ENCODE measurements at regions not wholly inside any gene's neighbourhood (a gene's known extent, or its start where the extent isn't known, plus 50 kb on each side); places are given as distances from the start of the nearest gene placed in this dataset.
A peak's percentile ranks its signal among the peaks of the same experiment; 100 is the strongest.

DNA sequence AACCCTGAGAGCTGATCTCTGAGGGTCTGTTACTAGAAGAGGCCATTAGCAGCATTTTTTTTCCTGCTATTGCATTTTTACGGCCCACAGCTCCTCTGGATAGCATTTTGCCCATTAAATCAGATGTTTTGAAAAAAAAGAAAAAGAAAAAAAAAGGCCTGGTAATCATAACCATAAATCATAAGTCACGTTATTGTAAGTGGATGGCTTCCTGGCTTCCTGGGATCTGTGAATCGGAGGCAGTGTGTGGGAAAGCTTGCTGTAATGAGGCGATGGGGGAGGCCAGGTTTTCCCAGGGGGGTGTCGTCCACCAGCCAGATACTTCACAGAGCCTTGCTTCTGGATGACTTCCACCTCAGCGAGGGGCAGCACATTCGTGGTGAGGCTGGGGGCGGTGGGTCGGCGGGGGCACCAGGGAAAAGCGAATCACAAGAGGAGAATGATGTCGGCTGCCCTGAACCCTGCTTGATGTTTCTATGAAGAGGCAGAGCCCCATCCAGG is 106.5 kb upstream of the SYT13 start:
- TF ChIP-seq EZH2phosphoT487 (IDR thresholded peaks at IDR 0.05; ENCODE audit: low read length) (no peak), EZH2 (optimal IDR thresholded peaks at IDR 0.05; ENCODE audit: low read depth, low read length) (no peak)
- TF ChIP-seq, protein P1, sequence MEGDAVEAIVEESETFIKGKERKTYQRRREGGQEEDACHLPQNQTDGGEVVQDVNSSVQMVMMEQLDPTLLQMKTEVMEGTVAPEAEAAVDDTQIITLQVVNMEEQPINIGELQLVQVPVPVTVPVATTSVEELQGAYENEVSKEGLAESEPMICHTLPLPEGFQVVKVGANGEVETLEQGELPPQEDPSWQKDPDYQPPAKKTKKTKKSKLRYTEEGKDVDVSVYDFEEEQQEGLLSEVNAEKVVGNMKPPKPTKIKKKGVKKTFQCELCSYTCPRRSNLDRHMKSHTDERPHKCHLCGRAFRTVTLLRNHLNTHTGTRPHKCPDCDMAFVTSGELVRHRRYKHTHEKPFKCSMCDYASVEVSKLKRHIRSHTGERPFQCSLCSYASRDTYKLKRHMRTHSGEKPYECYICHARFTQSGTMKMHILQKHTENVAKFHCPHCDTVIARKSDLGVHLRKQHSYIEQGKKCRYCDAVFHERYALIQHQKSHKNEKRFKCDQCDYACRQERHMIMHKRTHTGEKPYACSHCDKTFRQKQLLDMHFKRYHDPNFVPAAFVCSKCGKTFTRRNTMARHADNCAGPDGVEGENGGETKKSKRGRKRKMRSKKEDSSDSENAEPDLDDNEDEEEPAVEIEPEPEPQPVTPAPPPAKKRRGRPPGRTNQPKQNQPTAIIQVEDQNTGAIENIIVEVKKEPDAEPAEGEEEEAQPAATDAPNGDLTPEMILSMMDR (IDR thresholded peaks at IDR 0.05; ENCODE audit: low read length), result no peak
- no peaks in the 10 kb centered on the region for H3F3A ChIP-seq (ENCODE audit: insufficient read depth, low read length)
- H3K27me3 ChIP-seq (replicated peaks; ENCODE audit: insufficient read depth, low read length), result peaks cover 38% of the 10 kb centered on the region
- no peaks in the 10 kb centered on the region for H3K36me3 ChIP-seq (replicated peaks; ENCODE audit: insufficient read depth, low read length)
- H3K4me1 ChIP-seq (ENCODE audit: low read length), result no peaks in the 10 kb centered on the region
- H3K4me3 ChIP-seq (ENCODE audit: low read length), result no peak overlapping the region
- no peak for DNase-seq
- no peak overlapping the region for H3K4me2 ChIP-seq (ENCODE audit: low read depth, low read length)
- H2AFZ ChIP-seq (ENCODE audit: low read length), result no peak overlapping the region
- no peak overlapping the region for H3K9ac ChIP-seq (ENCODE audit: low read length)
- no peaks in the 10 kb centered on the region for H4K20me1 ChIP-seq (ENCODE audit: insufficient read depth, low read length)
- H3K9me3 ChIP-seq (replicated peaks; ENCODE audit: insufficient read depth, low read length), result no peaks in the 10 kb centered on the region
- no peak overlapping the region for H3K27ac ChIP-seq (ENCODE audit: low read length)
- H3K79me2 ChIP-seq (ENCODE audit: low read length), result no peaks in the 10 kb centered on the region
- H3K9me2 ChIP-seq (replicated peaks; ENCODE audit: insufficient read depth, low read length), result no peaks in the 10 kb centered on the region

DNA sequence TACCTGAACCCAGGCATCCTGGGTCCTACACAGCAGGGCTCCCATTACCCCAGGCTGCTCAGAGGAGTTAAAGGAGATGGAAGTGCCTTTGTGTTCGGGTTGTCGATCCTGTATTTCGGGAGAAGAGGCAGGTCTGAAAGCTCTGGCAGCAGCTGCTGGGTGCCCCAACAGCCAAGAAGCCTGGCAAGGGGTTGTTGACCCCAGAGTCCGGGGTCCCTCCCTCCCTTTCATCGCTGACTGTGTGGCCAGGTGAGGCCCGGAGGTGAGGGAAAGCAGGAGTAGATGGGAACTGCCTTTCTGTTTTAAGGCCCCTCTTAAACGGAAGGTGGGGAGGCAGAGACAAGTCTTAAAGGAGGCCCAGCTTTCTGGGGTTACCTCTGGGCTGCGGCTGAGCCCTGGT is 106.0 kb upstream of the SYT13 start:
- DNase-seq, result no peak
- no peaks in the 10 kb centered on the region for H3K36me3 ChIP-seq (replicated peaks; ENCODE audit: insufficient read depth, low read length)
- no peaks in the 10 kb centered on the region for H3F3A ChIP-seq (ENCODE audit: insufficient read depth, low read length)
- no peak overlapping the region for H2AFZ ChIP-seq (ENCODE audit: low read length)
- H3K4me1 ChIP-seq (ENCODE audit: low read length), result no peaks in the 10 kb centered on the region
- no peaks in the 10 kb centered on the region for H3K9me3 ChIP-seq (replicated peaks; ENCODE audit: insufficient read depth, low read length)
- H3K4me3 ChIP-seq (ENCODE audit: low read length), result no peak overlapping the region
- H3K79me2 ChIP-seq (ENCODE audit: low read length), result no peaks in the 10 kb centered on the region
- no peaks in the 10 kb centered on the region for H3K9me2 ChIP-seq (replicated peaks; ENCODE audit: insufficient read depth, low read length)
- H4K20me1 ChIP-seq (ENCODE audit: insufficient read depth, low read length), result no peaks in the 10 kb centered on the region
- H3K4me2 ChIP-seq (ENCODE audit: low read depth, low read length), result no peak overlapping the region
- H3K9ac ChIP-seq (ENCODE audit: low read length), result no peak overlapping the region
- H3K27me3 ChIP-seq (replicated peaks; ENCODE audit: insufficient read depth, low read length), result peaks cover 40% of the 10 kb centered on the region
- TF ChIP-seq EZH2 (optimal IDR thresholded peaks at IDR 0.05; ENCODE audit: low read depth, low read length) (no peak), EZH2phosphoT487 (IDR thresholded peaks at IDR 0.05; ENCODE audit: low read length) (no peak)
- TF ChIP-seq, protein P1 (IDR thresholded peaks at IDR 0.05; ENCODE audit: low read length), result no peak
- no peak overlapping the region for H3K27ac ChIP-seq (ENCODE audit: low read length)

DNA sequence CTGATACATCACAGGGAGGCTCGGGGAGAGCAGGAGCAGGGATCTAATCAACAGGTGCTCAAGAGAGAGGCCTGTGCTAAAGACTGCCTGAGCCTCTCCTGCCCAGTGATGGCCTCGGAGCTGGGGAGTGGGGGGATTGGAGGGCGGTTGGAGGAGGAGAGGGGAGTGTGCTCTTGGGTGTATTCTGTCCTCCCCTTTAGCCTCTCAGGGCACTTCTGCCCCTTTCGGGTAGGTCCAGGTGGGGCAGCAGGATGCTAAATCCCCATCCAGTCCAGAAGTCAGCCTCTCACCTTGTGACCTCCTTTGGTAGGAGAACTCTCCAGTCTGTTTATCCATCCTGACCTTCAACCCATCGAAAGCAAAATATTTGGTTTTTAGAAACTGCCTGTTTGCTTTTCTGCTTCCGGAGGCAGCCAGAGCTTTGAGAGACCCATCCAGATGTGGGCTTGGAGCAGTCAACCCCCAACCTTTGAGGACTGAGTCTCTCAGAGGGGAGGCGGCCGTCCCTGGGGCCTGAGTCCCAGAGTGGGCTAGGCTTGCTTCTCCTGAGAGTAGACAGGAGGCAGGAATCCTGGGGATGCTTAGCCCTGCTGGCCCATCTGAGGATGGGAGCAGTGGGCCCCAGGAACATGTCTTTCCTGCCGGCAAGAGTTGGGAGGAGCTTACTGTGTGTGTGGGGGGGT is 105.2 kb upstream of the SYT13 start:
- H3K79me2 ChIP-seq (ENCODE audit: low read length), result no peaks in the 10 kb centered on the region
- H4K20me1 ChIP-seq (ENCODE audit: insufficient read depth, low read length), result no peaks in the 10 kb centered on the region
- no peaks in the 10 kb centered on the region for H3K9me3 ChIP-seq (replicated peaks; ENCODE audit: insufficient read depth, low read length)
- no peak overlapping the region for H3K4me2 ChIP-seq (ENCODE audit: low read depth, low read length)
- H3K36me3 ChIP-seq (replicated peaks; ENCODE audit: insufficient read depth, low read length), result no peaks in the 10 kb centered on the region
- H3K9me2 ChIP-seq (replicated peaks; ENCODE audit: insufficient read depth, low read length), result no peaks in the 10 kb centered on the region
- peaks cover 36% of the 10 kb centered on the region for H3K27me3 ChIP-seq (replicated peaks; ENCODE audit: insufficient read depth, low read length)
- no peaks in the 10 kb centered on the region for H3K4me1 ChIP-seq (ENCODE audit: low read length)
- H3F3A ChIP-seq (ENCODE audit: insufficient read depth, low read length), result no peaks in the 10 kb centered on the region
- TF ChIP-seq EZH2 (optimal IDR thresholded peaks at IDR 0.05; ENCODE audit: low read depth, low read length), result no peak
- TF ChIP-seq, protein P1 (IDR thresholded peaks at IDR 0.05; ENCODE audit: low read length), result no peak
- no peak for TF ChIP-seq EZH2phosphoT487 (IDR thresholded peaks at IDR 0.05; ENCODE audit: low read length)
- H2AFZ ChIP-seq (ENCODE audit: low read length), result no peak overlapping the region
- H3K27ac ChIP-seq (ENCODE audit: low read length), result no peak overlapping the region
- no peak overlapping the region for H3K9ac ChIP-seq (ENCODE audit: low read length)
- peak; percentile 18 for DNase-seq
- no peak overlapping the region for H3K4me3 ChIP-seq (ENCODE audit: low read length)

Measured in MM.1S (cell line).